H1 (cell line): ENCODE measurements at regions not wholly inside any gene's neighbourhood (a gene's known extent, or its start where the extent isn't known, plus 50 kb on each side); places are given as distances from the start of the nearest gene placed in this dataset.

Source experiments
- CTCF ChIA-PET: fragments of 300-600 bp; sonication (Branson Sonifier 250); formaldehyde crosslinking; loops from one replicate; lab custom pipeline; 2021; ENCODE audit not compliant: partially characterized antibody; lab: Charles Lee
- POLR2A ChIA-PET: fragments of 300-600 bp; sonication (Branson Sonifier 250); formaldehyde crosslinking; loops from one replicate; lab custom pipeline; 2021; ENCODE audit warnings: inconsistent platforms; ENCODE audit not compliant: partially characterized antibody; lab: Charles Lee
- DNase-seq, 2 experiments: peaks; one replicate each; pipeline versions ENCODE4 v3.0.0 to v3.0.0-alpha.2; 2010 to 2022; ENCODE audit warnings: low spot score in 2 of 2, low read depth in 1 of 2, mixed read lengths in 1 of 2
- FAIRE-seq: peaks from 2 replicates; lab custom pipeline; 2011; peaks lifted over from hg19 to GRCh38; lab: Jason Lieb, UNC
- H2AFZ ChIP-seq: 2 replicates; pipeline ENCODE4 v1.8.1; 2012; ENCODE audit warnings: low read length, inconsistent platforms
- H2AK5ac ChIP-seq: 2 replicates; pipeline ENCODE4 v1.6.1; 2013; ENCODE audit warnings: low read depth, low read length
- H2BK120ac ChIP-seq: replicated peaks from 2 replicates; pipeline ENCODE3; 2013; ENCODE audit warnings: low read depth, low read length, inconsistent platforms
- H2BK12ac ChIP-seq: 2 replicates; pipeline ENCODE4 v1.6.1; 2013; ENCODE audit warnings: low read depth, low read length
- H2BK15ac ChIP-seq: 2 replicates; pipeline ENCODE4 v1.6.1; 2013; ENCODE audit warnings: low read length
- H2BK20ac ChIP-seq: 2 replicates; pipeline ENCODE4 v1.6.1; 2013; ENCODE audit warnings: low read length
- H2BK5ac ChIP-seq: 2 replicates; pipeline ENCODE4 v1.6.1; 2013; ENCODE audit warnings: low read depth, low read length
- H3K14ac ChIP-seq: 2 replicates; pipeline ENCODE4 v1.6.1; 2013; ENCODE audit warnings: inconsistent platforms; ENCODE audit not compliant: insufficient read length
- H3K18ac ChIP-seq: 2 replicates; pipeline ENCODE4 v1.6.1; 2013; ENCODE audit warnings: low read length; ENCODE audit errors: extremely low read depth
- H3K23ac ChIP-seq: 2 replicates; pipeline ENCODE4 v1.6.1; 2013; ENCODE audit warnings: inconsistent platforms; ENCODE audit not compliant: insufficient read length
- H3K23me2 ChIP-seq: 2 replicates; pipeline ENCODE4 v1.6.1; 2013; ENCODE audit warnings: low read depth, low read length
- H3K27ac ChIP-seq: 2 replicates; pipeline ENCODE4 v1.6.1; 2011; ENCODE audit warnings: low read depth, low read length, inconsistent platforms
- H3K27me3 ChIP-seq, 4 experiments: replicated peaks in 1 of 4; 1 replicate in 1 of 4; 2 replicates in 3 of 4; pipeline versions ENCODE4 v1.6.1 to v1.8.1; 2011 to 2013; ENCODE audit warnings: low read length in 3 of 4, mild to moderate bottlenecking in 3 of 4, inconsistent platforms in 2 of 4, mixed read lengths in 2 of 4, moderate library complexity in 1 of 4; ENCODE audit not compliant: control insufficient read depth in 3 of 4, insufficient read depth in 3 of 4; ENCODE audit errors: extremely low read depth in 1 of 4
- H3K36me3 ChIP-seq, 4 experiments: 2 replicates each; pipeline versions ENCODE4 v1.6.1 to v1.8.1; 2011 to 2013; ENCODE audit warnings: mild to moderate bottlenecking in 4 of 4, low read length in 3 of 4, moderate library complexity in 2 of 4, control low read depth in 1 of 4, inconsistent platforms in 1 of 4; ENCODE audit not compliant: insufficient read depth in 4 of 4, control insufficient read depth in 2 of 4
- H3K4ac ChIP-seq: replicated peaks from 2 replicates; pipeline ENCODE3; 2013; ENCODE audit warnings: low read length, low read depth, mixed read lengths, inconsistent platforms; ENCODE audit not compliant: insufficient read length
- H3K4me1 ChIP-seq, 4 experiments: replicated peaks in 1 of 4; 1 replicate in 1 of 4; 2 replicates in 3 of 4; pipeline versions ENCODE4 v1.6.1 to v1.8.1; 2011 to 2013; ENCODE audit warnings: low read length in 3 of 4, inconsistent platforms in 2 of 4, mixed read lengths in 1 of 4; ENCODE audit not compliant: insufficient read depth in 4 of 4, control insufficient read depth in 3 of 4
- H3K4me2 ChIP-seq, 2 experiments: 2 replicates each; pipeline versions ENCODE4 v1.6.1 to v1.8.1; 2011 to 2013; ENCODE audit warnings: low read depth in 2 of 2, low read length in 2 of 2, control low read depth in 1 of 2, inconsistent platforms in 1 of 2, mild to moderate bottlenecking in 1 of 2; ENCODE audit not compliant: insufficient read depth in 1 of 2
- H3K4me3 ChIP-seq, 4 experiments: fragments of 200-600, 300-600 bp in 1 of 4; sonication (generic), shearing (Covaris generic), sonication (Bioruptor Twin) in 1 of 4; 2 replicates each; pipeline versions ENCODE4 v1.5.1 to v1.8.1; 2011 to 2016; ENCODE audit warnings: low read length in 4 of 4, low read depth in 3 of 4, control low read depth in 2 of 4, inconsistent platforms in 2 of 4, mild to moderate bottlenecking in 2 of 4, mixed read lengths in 1 of 4, moderate library complexity in 1 of 4; ENCODE audit not compliant: insufficient read depth in 2 of 4; ENCODE audit errors: extremely low read depth in 1 of 4
- H3K56ac ChIP-seq: replicated peaks from 2 replicates; pipeline ENCODE3; 2013; ENCODE audit warnings: low read depth, mild to moderate bottlenecking, mixed read lengths, low read length, inconsistent platforms; ENCODE audit not compliant: insufficient read length
- H3K79me1 ChIP-seq: 2 replicates; pipeline ENCODE4 v1.6.1; 2013; ENCODE audit warnings: low read depth, low read length, control low read depth
- H3K79me2 ChIP-seq, 2 experiments: 2 replicates each; pipeline versions ENCODE4 v1.6.1 to v1.8.1; 2012 to 2013; ENCODE audit warnings: low read length in 2 of 2, mild to moderate bottlenecking in 2 of 2, inconsistent platforms in 1 of 2; ENCODE audit not compliant: insufficient read depth in 2 of 2, control insufficient read depth in 1 of 2
- H3K9ac ChIP-seq, 4 experiments: replicated peaks in 1 of 4; 1 replicate in 1 of 4; 2 replicates in 3 of 4; pipeline versions ENCODE4 v1.6.1 to v1.8.1; 2011 to 2013; ENCODE audit warnings: low read depth in 3 of 4, low read length in 3 of 4, control low read depth in 2 of 4, mild to moderate bottlenecking in 2 of 4, moderate library complexity in 2 of 4, inconsistent platforms in 1 of 4; ENCODE audit errors: extremely low read depth in 1 of 4
- H3K9me3 ChIP-seq, 2 experiments: 2 replicates each; pipeline versions ENCODE4 v1.6.1 to v1.8.1; 2012 to 2013; ENCODE audit warnings: mild to moderate bottlenecking in 2 of 2, moderate library complexity in 2 of 2, control low read depth in 1 of 2, inconsistent platforms in 1 of 2, low read depth in 1 of 2, low read length in 1 of 2, mixed read lengths in 1 of 2; ENCODE audit not compliant: insufficient read depth in 2 of 2
- H4K20me1 ChIP-seq, 2 experiments: replicated peaks in 1 of 2; 2 replicates each; pipeline versions ENCODE3 to v1.8.1; 2011 to 2013; ENCODE audit warnings: inconsistent platforms in 2 of 2, low read length in 2 of 2, mild to moderate bottlenecking in 1 of 2; ENCODE audit not compliant: insufficient read depth in 2 of 2, control insufficient read depth in 1 of 2
- H4K5ac ChIP-seq: 2 replicates; pipeline ENCODE4 v1.6.1; 2013; ENCODE audit warnings: low read length, low read depth, mixed read lengths, inconsistent platforms; ENCODE audit not compliant: insufficient read length
- H4K8ac ChIP-seq: 2 replicates; pipeline ENCODE4 v1.8.0; 2013; ENCODE audit warnings: mild to moderate bottlenecking, moderate library complexity, low read length, inconsistent platforms; ENCODE audit not compliant: insufficient read depth; ENCODE audit errors: extremely low read depth
- H4K91ac ChIP-seq: replicated peaks from 2 replicates; pipeline ENCODE3; 2013; ENCODE audit warnings: low read length, mixed read lengths, inconsistent platforms; ENCODE audit not compliant: insufficient read length
- CEBPB ChIP-seq: IDR thresholded peaks from 2 replicates; pipeline ENCODE4 v1.6.1; 2012; ENCODE audit warnings: low read depth, low read length
- CHD1 ChIP-seq: IDR thresholded peaks from 2 replicates; pipeline ENCODE4 v1.6.1; 2012; ENCODE audit warnings: low read depth, low read length, improper control_type of control experiment
- EP300 ChIP-seq, 2 experiments: IDR thresholded peaks; 1 replicate in 1 of 2; 2 replicates in 1 of 2; pipeline ENCODE4 v1.6.1; 2011 to 2012; ENCODE audit warnings: low read depth in 2 of 2, low read length in 2 of 2, mild to moderate bottlenecking in 2 of 2, borderline replicate concordance in 1 of 2, inconsistent platforms in 1 of 2, moderate library complexity in 1 of 2
- GABPA ChIP-seq: IDR thresholded peaks from 2 replicates; pipeline ENCODE4 v1.6.1; 2011; ENCODE audit warnings: mild to moderate bottlenecking, low read length, moderate library complexity, borderline replicate concordance; ENCODE audit not compliant: insufficient read depth
- HDAC6 ChIP-seq: IDR thresholded peaks from one replicate; pipeline ENCODE4 v1.7.1; 2012; ENCODE audit warnings: low read depth, mild to moderate bottlenecking, inconsistent platforms, low read length, moderate library complexity
- JUN ChIP-seq: IDR thresholded peaks from 2 replicates; pipeline ENCODE4 v1.6.1; 2011; ENCODE audit warnings: low read depth, mild to moderate bottlenecking, improper control_type of control experiment, low read length
- KDM5A ChIP-seq: fragments of 200-600 bp; IDR thresholded peaks from 2 replicates; pipeline ENCODE4 v1.7.1; 2012; ENCODE audit warnings: mild to moderate bottlenecking, low read length, inconsistent platforms, mixed read lengths
- RAD21 ChIP-seq, 2 experiments: IDR thresholded peaks in 1 of 2; conservative IDR thresholded peaks in 1 of 2; 2 replicates each; pipeline ENCODE4 v1.6.1; 2011; ENCODE audit warnings: low read depth in 2 of 2, low read length in 2 of 2, improper control_type of control experiment in 1 of 2, inconsistent platforms in 1 of 2, mild to moderate bottlenecking in 1 of 2, moderate library complexity in 1 of 2
- SAP30 ChIP-seq: fragments of 300-600 bp; sonication (generic); IDR thresholded peaks from 2 replicates; pipeline ENCODE4 v1.7.1; 2012; ENCODE audit warnings: low read length, moderate library complexity, mild to moderate bottlenecking, inconsistent platforms; ENCODE audit not compliant: insufficient read depth, insufficient replicate concordance
- SP1 ChIP-seq: IDR thresholded peaks from 2 replicates; pipeline ENCODE4 v1.6.1; 2011; ENCODE audit warnings: low read depth, low read length
- YY1 ChIP-seq: IDR thresholded peaks from 2 replicates; pipeline ENCODE4 v1.6.1; 2011; ENCODE audit warnings: low read depth, mild to moderate bottlenecking, low read length
- WGBS, 2 experiments: shearing (Covaris generic) in 1 of 2; methylation state at CpG; one replicate each; pipeline versions ENCODE4 v1.1.6 to v1.1.7; 2013 to 2015; ENCODE audit warnings: low lambda C conversion rate in 2 of 2, mixed read lengths in 2 of 2, inconsistent platforms in 1 of 2, low coverage in 1 of 2, missing lambda C conversion rate in 1 of 2; ENCODE audit not compliant: insufficient replicate concordance in 2 of 2, insufficient coverage in 1 of 2, insufficient read length in 1 of 2; ENCODE audit errors: extremely low coverage in 1 of 2, missing lambda C conversion rate in 1 of 2; 5-methylcytosine and 5-hydroxymethylcytosine counted together
- TF ChIP-seq, protein P1 (sequence below): IDR thresholded peaks from 2 replicates; pipeline ENCODE4 v1.6.1; 2011; ENCODE audit warnings: low read depth, mild to moderate bottlenecking, low read length; ENCODE audit not compliant: insufficient read depth

DNA sequence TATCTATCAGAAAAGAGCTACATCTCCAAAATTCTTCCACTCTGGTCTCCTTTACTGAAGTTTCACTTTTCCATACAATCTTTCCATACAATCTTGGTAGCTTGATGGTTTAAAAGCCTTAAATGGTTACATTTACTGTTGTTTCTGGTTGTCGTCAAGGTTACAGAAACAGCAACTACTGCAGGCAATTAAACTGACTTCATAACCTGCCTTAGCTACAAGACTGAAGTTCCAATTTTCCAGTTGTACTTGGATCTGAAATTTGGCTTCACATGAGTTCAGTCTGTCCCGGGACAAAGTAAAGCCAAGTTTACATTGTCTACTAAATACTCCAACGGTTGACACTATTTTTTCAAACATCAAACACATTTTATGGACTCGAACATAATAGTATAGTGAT, 326.4 kb downstream of the ANKRD50 start:
- no peak overlapping the region for H2BK12ac ChIP-seq
- H3K79me1 ChIP-seq, result no peaks in the 10 kb centered on the region
- POLR2A ChIA-PET, result no interaction called here
- H3K4me3 ChIP-seq, result no peak overlapping the region
- no peak overlapping the region for H2BK15ac ChIP-seq
- H3K36me3 ChIP-seq, result no peaks in the 10 kb centered on the region
- no peak overlapping the region for H3K4ac ChIP-seq
- H4K8ac ChIP-seq, result no peak overlapping the region
- H2BK5ac ChIP-seq, result no peak overlapping the region
- no peak overlapping the region for H4K5ac ChIP-seq
- FAIRE-seq (peak; percentile 32), DNase-seq (no peak)
- H2AK5ac ChIP-seq, result no peak overlapping the region
- no peak overlapping the region for H2BK20ac ChIP-seq
- CTCF ChIA-PET, result no interaction called here
- H3K14ac ChIP-seq, result no peak overlapping the region
- 89% methylated on average over 4 of the region's 4 CpGs; no CpG with 5 or more reads in 1 of the 2 experiments for WGBS, 2 experiments
- TF ChIP-seq YY1 (no peak), EP300 (IDR thresholded peaks at IDR 0.05; ENCODE audit: borderline replicate concordance in 1 of 2, low read depth in 2 of 2, low read length in 2 of 2) (no peak), CEBPB (no peak), CHD1 (no peak), RAD21 (IDR thresholded peaks at IDR 0.05 in 1 of 2, conservative IDR thresholded peaks at IDR 0.05 in 1 of 2; ENCODE audit: low read depth in 2 of 2, low read length in 2 of 2) (no peak), HDAC6 (no peak), SAP30 (no peak), KDM5A (no peak), JUN (no peak), SP1 (no peak), GABPA (no peak)
- TF ChIP-seq, protein P1, sequence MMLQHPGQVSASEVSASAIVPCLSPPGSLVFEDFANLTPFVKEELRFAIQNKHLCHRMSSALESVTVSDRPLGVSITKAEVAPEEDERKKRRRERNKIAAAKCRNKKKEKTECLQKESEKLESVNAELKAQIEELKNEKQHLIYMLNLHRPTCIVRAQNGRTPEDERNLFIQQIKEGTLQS, result no peak
- H3K4me2 ChIP-seq, result no peak overlapping the region
- H3K23ac ChIP-seq, result no peak overlapping the region
- H2BK120ac ChIP-seq, result no peak overlapping the region
- no peaks in the 10 kb centered on the region for H3K23me2 ChIP-seq
- H3K27ac ChIP-seq, result no peak overlapping the region
- H2AFZ ChIP-seq, result 0 out of 2 replicates have a peak overlapping the region, but pooled peaks have one; percentile 8
- no peaks in the 10 kb centered on the region for H4K20me1 ChIP-seq
- no peaks in the 10 kb centered on the region for H3K27me3 ChIP-seq
- H3K9me3 ChIP-seq, result no peaks in the 10 kb centered on the region
- H4K91ac ChIP-seq, result no peak overlapping the region
- H3K4me1 ChIP-seq, result no peaks in the 10 kb centered on the region
- H3K56ac ChIP-seq, result no peak overlapping the region
- no peaks in the 10 kb centered on the region for H3K79me2 ChIP-seq
- no peak overlapping the region for H3K18ac ChIP-seq
- H3K9ac ChIP-seq, result no peak overlapping the region
